ENCODE measurements at regions not wholly inside any gene's neighbourhood (a gene's known extent, or its start where the extent isn't known, plus 50 kb on each side); places are given as distances from the start of the nearest gene placed in this dataset.
"Not testable (repeated sequence)": the region's sequence is repeated elsewhere in the genome, so short reads cannot be mapped to it uniquely, and the experiment has no call there.

GRCh38 chr5:54868511-54869483 is 116.6 kb downstream of the ESM1 start:
- H3K27me3 ChIP-seq (ENCODE audit: control insufficient read depth, insufficient read depth, low read length) = no peaks in the 10 kb centered on the region
- no peak overlapping the region for H3K4me3 ChIP-seq (ENCODE audit: low read depth, low read length)
- FAIRE-seq (no peak), DNase-seq (ENCODE audit: low read depth) (no peak)
- no peak for TF ChIP-seq CTCF (IDR thresholded peaks at IDR 0.05; ENCODE audit: insufficient read depth, low read length, severe bottlenecking)
- no peaks in the 10 kb centered on the region for H3K36me3 ChIP-seq (ENCODE audit: control insufficient read depth, insufficient read depth, low read length)

- FAIRE-seq = no peak
- TF ChIP-seq CTCF (IDR thresholded peaks at IDR 0.05; ENCODE audit: insufficient read depth, low read length, severe bottlenecking) = peak; percentile 33
- no peak overlapping the region for H3K4me3 ChIP-seq (ENCODE audit: low read depth, low read length)
- no peaks in the 10 kb centered on the region for H3K27me3 ChIP-seq (ENCODE audit: control insufficient read depth, insufficient read depth, low read length)
- no peaks in the 10 kb centered on the region for H3K36me3 ChIP-seq (ENCODE audit: control insufficient read depth, insufficient read depth, low read length)
- DNase-seq (ENCODE audit: low read depth) = peak; percentile 63
Measured at GRCh38 chr5:54867310-54867944, 118.0 kb downstream of the ESM1 start.

GRCh38 chr5:54864911-54865515 is 120.4 kb downstream of the ESM1 start:
- H3K36me3 ChIP-seq (ENCODE audit: control insufficient read depth, insufficient read depth, low read length); H3K27me3 ChIP-seq (ENCODE audit: control insufficient read depth, insufficient read depth, low read length); DNase-seq (ENCODE audit: low read depth); FAIRE-seq; H3K4me3 ChIP-seq (ENCODE audit: low read depth, low read length): not testable (repeated sequence)

- no peak for FAIRE-seq
- no peaks in the 10 kb centered on the region for H3K36me3 ChIP-seq (ENCODE audit: control insufficient read depth, insufficient read depth, low read length)
- H3K4me3 ChIP-seq (ENCODE audit: low read depth, low read length) = no peak overlapping the region
- no peak for DNase-seq (ENCODE audit: low read depth)
- no peak for TF ChIP-seq CTCF (IDR thresholded peaks at IDR 0.05; ENCODE audit: insufficient read depth, low read length, severe bottlenecking)
- no peaks in the 10 kb centered on the region for H3K27me3 ChIP-seq (ENCODE audit: control insufficient read depth, insufficient read depth, low read length)
Measured at GRCh38 chr5:54862036-54862435, 123.4 kb downstream of the ESM1 start.

GRCh38 chr5:54861212-54861894 is 124.0 kb downstream of the ESM1 start:
- no peaks in the 10 kb centered on the region for H3K36me3 ChIP-seq (ENCODE audit: control insufficient read depth, insufficient read depth, low read length)
- DNase-seq (ENCODE audit: low read depth) (no peak), FAIRE-seq (no peak)
- TF ChIP-seq CTCF (IDR thresholded peaks at IDR 0.05; ENCODE audit: insufficient read depth, low read length, severe bottlenecking) = no peak
- no peak overlapping the region for H3K4me3 ChIP-seq (ENCODE audit: low read depth, low read length)
- H3K27me3 ChIP-seq (ENCODE audit: control insufficient read depth, insufficient read depth, low read length) = no peaks in the 10 kb centered on the region

Data from bronchial epithelial cell (primary cell).